GM21528 (cell line): ENCODE measurements at regions not wholly inside any gene's neighbourhood (a gene's known extent, or its start where the extent isn't known, plus 50 kb on each side); places are given as distances from the start of the nearest gene placed in this dataset.

Source experiments
- ATAC-seq: cut with Tn5 transposase; IDR thresholded peaks from one replicate; pipeline ENCODE4 v1.9.1; 2021; ENCODE audit warnings: mild to moderate bottlenecking, moderate library complexity; ENCODE audit not compliant: unreplicated experiment, low FRiP score

- no peak for ATAC-seq
These were observed 140.3 kb upstream of the TCF21 start for GRCh38 chr6:133748628-133749027.

DNA sequence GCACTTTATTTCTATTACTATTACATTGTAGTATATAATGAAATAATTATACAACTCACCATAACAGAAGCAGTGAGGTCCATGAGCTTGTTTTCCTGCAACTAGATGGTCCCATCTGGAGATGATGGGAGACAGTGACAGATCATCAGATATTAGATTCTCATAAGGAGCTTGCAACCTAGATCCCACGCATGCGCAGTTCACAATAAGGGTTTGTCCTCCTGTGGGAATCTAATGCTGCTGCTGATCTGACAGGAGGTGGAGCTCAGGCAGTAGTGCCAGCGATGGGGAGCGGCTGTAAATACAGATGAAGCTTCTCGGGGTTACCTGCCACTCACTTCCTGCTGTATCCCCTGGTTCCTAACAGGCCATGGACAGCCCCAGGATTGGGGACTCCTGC, 139.5 kb upstream of the TCF21 start:
- no peak for ATAC-seq

DNA sequence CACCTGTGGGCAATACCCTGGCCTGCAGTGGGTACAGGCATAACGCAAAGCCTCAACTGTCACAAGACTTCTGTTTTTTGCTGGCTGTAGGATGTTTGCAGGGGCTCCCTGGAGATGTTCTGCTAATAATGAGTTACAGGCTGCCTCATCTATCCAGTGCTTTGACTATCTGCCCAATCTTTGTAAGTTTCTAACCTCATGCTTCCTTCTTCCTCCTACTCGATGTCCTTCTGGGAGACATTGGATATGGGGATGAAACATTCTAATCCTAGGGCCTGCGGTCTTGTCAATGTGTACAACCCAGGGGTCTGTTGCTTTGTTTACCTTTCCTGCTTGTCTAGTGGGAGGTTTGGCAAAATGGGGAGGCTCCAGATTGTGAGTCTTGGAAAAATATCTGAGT, 136.8 kb upstream of the TCF21 start:
- no peak for ATAC-seq

GRCh38 chr6:133753756-133754155, 135.2 kb upstream of the TCF21 start:
- no peak for ATAC-seq

DNA sequence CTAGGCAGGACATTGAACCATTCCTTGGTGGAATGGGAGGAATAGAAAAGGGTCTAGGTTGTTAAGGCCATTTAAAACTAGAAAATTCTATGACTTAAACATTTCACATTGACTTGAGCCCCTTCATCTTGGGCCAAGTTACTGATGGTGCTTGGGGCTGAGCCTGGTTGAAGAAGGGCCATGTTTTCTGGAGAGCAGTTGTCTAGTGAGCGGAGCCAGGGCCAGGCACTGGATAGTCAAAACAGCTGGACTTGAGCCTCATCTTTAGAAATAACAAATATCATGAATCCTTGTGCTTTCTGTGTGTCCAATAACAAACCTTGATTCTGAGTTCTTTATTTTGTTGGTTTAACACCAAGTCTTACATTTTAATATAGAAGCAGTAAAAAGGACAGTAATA, 134.6 kb upstream of the TCF21 start:
- no peak for ATAC-seq

GRCh38 chr6:133756078-133756695, 132.7 kb upstream of the TCF21 start:
- no peak for ATAC-seq

DNA sequence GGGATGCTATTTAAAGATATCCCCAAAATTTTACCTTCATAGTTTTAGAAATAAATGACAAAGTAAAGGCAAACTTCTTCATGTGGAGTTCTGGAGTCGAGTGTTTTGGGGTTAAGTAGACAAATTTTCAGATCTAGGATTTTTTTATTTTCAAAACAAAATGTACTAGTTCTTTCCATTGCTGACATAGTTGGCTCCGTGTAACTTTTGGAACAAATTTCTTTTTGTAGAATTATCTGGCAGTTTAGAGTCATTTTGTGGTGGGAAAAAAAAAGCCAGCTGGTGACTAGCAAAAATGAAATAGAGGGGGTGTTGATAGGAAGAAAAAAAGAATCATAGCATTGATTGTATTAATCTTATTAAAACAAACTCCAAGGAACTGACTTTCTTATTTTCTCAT, 131.6 kb upstream of the TCF21 start:
- ATAC-seq: no peak

DNA sequence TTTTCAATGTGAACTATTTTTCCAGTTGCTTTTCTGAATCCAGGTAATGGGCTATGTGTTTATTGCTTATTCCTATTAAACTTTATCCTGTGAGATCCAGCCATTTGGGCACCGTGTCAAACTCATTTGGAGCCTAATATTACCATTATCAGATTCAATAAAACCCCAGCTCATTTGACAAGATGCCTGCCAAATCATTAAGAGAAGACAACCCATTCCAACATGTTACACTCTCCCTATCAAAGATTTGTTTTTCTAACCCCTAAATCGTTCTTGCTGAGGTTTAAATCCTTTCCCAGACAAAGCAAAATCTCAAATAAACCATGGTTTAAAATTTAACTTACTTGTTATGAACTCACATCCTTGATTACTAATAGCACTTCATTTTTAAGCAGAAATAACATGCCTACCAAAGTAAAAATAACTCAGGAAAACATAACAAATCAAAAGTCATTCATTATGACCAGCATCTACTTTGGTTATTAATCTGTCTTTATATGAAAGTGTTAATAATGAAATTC, 130.0 kb upstream of the TCF21 start:
- ATAC-seq: no peak

DNA sequence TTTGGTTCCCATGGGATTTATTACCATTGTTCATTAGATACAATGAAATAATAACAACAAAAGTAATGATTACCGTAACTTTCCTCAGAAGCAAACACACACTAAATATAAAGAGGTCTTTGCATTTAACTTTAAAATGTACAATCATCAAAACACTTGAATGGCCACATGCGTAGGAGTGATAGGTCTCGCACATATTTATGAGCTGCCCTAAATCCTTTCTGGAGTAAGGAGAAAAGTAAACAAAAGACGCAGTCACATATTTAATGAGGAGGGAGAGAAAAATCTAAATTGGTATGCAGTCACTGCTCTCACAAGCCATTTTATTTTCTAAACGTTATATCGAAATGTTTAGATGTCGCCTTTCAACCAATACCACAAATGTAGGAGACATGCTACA, 129.4 kb upstream of the TCF21 start:
- ATAC-seq: no peak

GRCh38 chr6:133761706-133762105, 127.2 kb upstream of the TCF21 start:
- ATAC-seq: no peak

- no peak for ATAC-seq
These were observed 124.7 kb upstream of the TCF21 start for GRCh38 chr6:133764008-133764753.

GRCh38 chr6:133764754-133765208, 124.1 kb upstream of the TCF21 start:
- no peak for ATAC-seq

DNA sequence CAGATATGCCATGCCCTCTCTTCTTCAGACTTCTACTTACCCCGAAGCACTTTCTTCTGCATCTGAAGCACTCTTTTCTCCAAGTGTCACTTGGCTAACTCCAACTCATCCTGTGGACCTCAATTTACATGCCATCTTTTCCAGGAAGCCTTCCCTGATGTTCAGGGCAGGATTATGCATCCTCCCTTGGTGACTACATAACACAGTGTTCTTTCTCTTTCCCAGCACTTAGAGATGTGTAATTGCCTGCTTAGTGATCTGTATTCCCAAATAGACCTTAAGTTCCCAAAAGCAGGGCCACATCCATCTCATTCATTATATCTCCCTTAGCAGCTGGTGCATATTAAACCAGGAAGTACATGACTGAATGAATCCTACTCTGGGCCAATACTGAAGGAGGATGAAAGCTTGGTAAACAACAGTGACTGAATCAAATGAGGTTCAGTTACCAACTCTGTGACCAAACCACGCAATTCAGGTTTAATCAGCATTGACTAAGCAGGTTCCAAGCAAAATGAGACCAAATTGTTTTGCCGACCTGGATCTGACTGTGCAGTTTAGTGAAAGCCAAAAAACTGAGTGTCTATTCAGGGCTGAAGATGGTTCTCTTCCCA, 121.4 kb upstream of the TCF21 start:
- ATAC-seq: no peak

DNA sequence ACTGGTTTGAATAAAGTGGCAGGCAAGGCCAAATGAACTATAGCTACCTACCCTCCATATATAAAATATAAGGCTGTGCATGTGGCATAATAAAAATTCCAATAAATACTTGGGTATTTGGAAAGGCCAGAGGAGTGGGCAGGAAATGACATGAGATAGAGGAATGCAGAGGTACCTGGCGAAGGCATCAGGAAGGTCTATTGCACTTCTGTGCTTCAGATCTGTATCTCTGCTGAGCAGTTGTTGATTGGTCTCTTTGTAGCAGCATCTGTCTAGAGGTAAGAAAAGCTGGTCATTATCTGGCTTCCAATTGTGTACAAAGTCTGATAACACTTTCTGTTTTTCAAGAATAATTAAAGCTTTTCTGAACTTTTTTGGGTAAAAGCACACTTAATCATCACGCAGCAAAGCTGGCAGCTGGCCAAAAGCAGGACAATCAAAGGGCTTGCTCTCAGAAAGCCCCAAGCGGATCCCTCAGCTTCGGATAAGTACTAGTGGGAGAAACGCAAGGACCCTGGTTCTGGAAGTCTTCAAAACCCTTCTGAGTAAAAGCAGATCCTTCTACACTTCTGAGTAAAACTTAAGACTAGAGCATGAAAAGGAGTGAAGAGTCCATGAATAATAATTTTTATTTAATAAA, 120.1 kb upstream of the TCF21 start:
- no peak for ATAC-seq

DNA sequence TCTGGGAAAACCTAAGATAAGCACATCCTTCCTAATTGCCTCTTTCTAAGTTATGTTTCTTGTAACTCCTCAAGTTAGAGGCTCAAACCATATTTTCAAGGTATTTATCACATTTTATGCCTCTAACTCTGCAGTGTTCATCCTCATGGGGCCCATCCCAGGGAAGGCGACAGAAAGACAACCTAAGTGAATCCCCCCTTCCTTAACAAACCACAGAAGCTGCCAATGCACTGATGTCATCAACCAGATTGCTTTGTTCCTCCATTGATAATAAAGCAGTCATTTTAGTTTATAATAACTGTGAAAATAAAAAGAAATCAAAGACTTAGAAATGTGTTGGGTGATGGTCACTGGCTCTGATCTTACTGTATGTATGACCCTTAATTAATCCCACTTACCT, 119.5 kb upstream of the TCF21 start:
- no peak for ATAC-seq

DNA sequence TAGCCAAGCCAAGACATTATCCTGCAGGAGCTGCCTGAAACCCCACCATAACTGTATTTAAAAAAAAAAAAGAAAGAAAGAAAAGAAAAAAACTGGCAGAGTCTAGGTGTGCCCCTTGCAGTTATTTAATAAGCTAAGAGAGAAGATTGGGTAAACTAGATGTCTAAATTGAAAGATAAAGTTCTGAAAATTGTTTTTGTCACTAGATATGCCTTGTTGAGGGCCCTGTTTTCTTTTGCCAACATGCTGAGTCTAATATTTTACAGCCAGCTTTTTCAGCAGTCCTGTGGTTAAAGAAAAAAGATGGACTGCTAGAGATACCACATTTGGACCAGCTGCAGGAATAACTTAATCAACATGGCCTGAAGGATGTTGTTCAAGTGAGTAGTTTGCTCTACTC, 116.3 kb upstream of the TCF21 start:
- ATAC-seq: no peak

- ATAC-seq: no peak
These were observed 115.1 kb upstream of the TCF21 start for GRCh38 chr6:133773776-133774175.

- no peak for ATAC-seq
These were observed 114.6 kb upstream of the TCF21 start for GRCh38 chr6:133774356-133774755.

- ATAC-seq: no peak
These were observed 110.3 kb upstream of the TCF21 start for GRCh38 chr6:133778414-133779130.

DNA sequence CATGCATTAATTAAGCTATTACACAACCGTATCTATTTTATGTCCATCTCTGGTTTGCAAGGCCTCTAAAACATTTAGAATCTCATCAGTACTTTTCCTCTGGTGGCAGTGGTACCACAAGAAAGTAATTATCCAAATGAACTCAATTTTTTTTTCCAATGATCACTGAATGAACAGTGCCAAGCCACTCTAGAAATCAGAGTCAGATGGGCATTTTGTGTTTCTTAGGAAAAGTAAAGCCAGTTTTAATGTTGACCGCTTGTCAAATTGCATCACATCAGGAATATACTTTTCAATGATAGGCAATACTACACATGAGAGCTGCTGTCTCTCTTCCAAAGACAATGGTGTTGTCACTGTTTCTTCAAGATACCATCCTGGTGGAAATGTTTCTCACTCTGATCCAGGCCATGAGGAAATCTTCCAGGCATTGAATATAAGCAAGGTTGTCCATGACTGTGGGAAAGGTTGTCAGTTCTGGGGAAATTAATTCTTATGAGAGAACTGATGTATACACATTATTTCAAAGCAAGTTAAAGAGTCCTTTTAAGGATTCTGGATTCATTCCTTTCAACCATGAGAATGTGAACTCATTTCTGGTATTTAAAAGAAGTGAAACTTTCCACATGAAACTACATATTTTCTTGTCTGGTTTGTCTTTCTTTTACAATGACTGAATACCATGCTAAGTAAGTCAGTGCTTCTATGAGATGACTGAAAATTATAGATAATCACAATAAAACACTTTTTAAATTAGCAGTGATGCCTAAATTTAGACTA, 108.8 kb upstream of the TCF21 start:
- no peak for ATAC-seq
